ENCODE measurements at regions not wholly inside any gene's neighbourhood (a gene's known extent, or its start where the extent isn't known, plus 50 kb on each side); places are given as distances from the start of the nearest gene placed in this dataset.

DNA sequence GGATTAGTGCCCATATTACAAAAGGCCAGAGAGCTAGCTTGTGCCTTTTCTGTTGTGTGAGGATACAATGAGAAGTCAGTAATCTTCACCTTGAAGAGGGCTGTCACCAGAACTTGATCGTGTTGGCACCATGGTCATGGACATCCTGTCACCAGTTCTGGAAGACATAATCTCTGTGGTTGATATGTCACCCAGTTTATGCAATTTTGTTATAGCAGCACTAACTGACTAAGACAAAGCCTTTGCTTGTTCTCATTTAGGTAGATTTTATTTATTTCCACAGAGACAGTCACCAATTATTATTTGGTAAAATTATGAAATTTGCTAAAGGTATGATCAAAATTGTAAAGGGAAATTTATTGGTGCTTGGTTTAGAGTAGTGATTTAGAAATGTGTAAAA, 308.8 kb upstream of the CPXCR1 start:
- no peak for DNase-seq (ENCODE audit: low read depth)
- no peak for TF ChIP-seq CTCF (IDR thresholded peaks at IDR 0.05; ENCODE audit: low read length, missing control alignments)
- no peak overlapping the region for H3K4me3 ChIP-seq (replicated peaks; ENCODE audit: low read depth, low read length)

DNA sequence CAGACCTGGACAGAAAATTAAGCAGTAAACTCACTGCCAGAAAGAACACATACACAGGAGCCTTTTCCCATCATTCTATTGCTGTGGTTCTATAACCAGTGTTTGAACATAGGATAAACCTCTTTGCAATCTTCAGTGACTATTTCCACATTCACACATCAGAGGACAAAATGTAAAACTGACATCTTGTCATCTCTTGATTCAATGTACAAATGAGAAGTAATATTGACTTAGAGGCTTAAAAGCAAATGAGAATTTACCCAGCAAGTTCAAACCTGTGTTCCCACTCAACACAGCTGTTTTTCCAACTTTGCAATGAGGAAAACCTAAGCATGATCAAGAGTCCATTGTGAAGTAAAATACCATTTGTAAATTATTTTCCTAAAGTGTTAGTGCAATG, 307.1 kb upstream of the CPXCR1 start:
- no peak overlapping the region for H3K4me3 ChIP-seq (replicated peaks; ENCODE audit: low read depth, low read length)
- no peak for DNase-seq (ENCODE audit: low read depth)
- no peak for TF ChIP-seq CTCF (IDR thresholded peaks at IDR 0.05; ENCODE audit: low read length, missing control alignments)

Measured in fibroblast of pulmonary artery (primary cell).